HFF-Myc (cell line): ENCODE measurements at regions not wholly inside any gene's neighbourhood (a gene's known extent, or its start where the extent isn't known, plus 50 kb on each side); places are given as distances from the start of the nearest gene placed in this dataset.

Experiments
- DNase-seq: peaks from one replicate; pipeline ENCODE4 v3.0.0-alpha.2; 2011; ENCODE audit warnings: low read depth; ENCODE audit errors: extremely low read depth
- H3K4me3 ChIP-seq: replicated peaks from 2 replicates; pipeline ENCODE4 v1.5.1; 2011; ENCODE audit warnings: low read depth, mild to moderate bottlenecking, control low read depth, low read length
- CTCF ChIP-seq: IDR thresholded peaks from 2 replicates; pipeline ENCODE4 v1.5.1; 2012; ENCODE audit warnings: mild to moderate bottlenecking, low read depth, low read length, control low read depth; ENCODE audit errors: missing control alignments

DNA sequence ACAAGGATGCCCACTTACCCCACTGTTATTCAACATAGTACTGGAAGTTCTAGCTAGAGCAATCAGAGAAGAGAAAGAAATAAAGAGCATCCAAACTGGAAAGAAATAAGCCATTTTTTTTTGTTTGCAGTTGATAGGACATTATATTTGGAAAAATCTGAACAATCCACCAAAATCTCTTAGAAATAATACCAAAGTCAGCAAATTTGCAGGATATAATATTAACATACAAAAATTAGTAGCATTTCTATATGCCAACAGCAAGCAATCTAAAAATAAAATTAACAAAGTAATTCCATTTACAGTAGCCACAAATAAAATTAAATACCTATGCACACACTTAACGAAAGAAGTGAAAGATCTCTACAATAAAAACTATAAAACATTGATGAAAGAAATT, 599.3 kb downstream of the CDH9 start:
- H3K4me3 ChIP-seq, result no peak overlapping the region
- DNase-seq, result no peak
- TF ChIP-seq CTCF, result no peak

DNA sequence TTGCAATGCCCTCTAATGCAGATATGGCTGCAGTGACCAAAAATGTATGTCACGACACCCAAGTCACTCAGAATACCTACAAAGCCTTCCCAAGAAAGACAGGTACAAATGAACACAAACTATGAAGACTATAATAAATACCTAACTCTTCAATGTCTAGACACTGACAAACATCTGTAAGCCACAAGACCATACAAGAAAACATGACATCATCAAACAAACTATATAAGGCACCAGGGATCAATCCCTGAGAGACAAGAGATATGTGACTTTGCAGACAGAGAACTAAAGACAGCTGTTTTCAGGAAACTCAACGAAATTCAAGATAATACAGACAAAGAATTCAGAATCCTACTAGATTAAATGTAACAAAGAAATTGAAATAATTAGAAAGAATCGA, 603.7 kb downstream of the CDH9 start:
- no peak for TF ChIP-seq CTCF
- no peak for DNase-seq
- H3K4me3 ChIP-seq, result no peak overlapping the region

DNA sequence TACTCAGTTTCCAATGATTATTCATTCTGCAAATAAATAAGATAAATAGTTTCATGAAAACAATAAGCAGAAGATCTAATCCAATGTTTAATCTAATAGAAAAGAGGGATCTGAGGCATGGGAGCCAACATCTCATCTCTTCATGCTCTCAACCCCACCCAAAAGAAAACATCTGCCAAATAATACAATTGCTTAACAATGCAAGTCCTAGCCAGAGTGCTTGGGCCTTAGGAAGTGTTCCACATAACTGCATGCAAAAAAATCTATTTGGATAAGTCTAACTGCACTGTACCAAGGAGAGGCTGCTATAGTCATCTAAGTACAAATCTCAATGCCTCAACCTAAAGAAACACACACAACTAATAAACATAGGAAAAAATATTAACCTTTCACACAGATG, 606.0 kb downstream of the CDH9 start:
- DNase-seq, result no peak
- no peak for TF ChIP-seq CTCF
- H3K4me3 ChIP-seq, result no peak overlapping the region

- TF ChIP-seq CTCF, result no peak
- H3K4me3 ChIP-seq, result no peak overlapping the region
- DNase-seq, result no peak
These were observed 608.1 kb downstream of the CDH9 start for GRCh38 chr5:26430323-26430722.

DNA sequence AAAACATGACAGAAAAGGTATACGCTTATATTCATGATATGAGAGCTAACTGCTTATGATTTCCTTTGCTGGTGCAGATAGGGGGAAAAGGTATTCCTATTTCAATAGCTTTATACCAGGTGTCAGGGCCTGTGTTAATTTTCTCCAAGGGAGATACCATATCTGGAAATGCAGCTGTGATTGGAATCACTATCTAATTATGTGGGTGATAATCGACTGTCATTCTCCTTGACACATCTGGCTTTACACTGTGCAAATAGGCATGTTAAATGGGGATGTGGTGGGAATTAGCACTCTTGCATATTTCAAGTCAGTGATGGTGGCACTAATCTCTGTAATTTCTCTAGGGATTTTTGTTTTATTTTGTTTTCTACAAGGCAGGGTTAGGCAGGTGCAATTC, 611.1 kb downstream of the CDH9 start:
- H3K4me3 ChIP-seq, result no peak overlapping the region
- no peak for DNase-seq
- no peak for TF ChIP-seq CTCF

DNA sequence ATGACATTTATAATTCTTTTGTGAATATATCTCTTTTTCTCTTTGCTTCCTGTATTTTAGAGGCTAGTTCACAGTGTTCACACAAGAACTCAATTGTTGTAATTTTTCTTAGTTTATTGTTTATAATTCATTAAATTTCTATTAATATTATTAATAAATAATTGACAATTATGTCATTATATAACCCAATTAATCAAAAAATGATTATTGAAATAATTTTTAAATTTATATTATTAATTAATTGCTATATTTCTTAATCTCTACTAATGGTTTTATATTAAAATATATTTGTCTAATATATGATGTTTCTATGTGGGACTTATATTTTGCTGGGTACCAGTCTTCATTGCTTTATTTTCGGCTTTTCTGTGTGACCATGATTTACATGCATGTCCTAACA, 618.4 kb downstream of the CDH9 start:
- TF ChIP-seq CTCF, result no peak
- no peak for DNase-seq
- no peak overlapping the region for H3K4me3 ChIP-seq

DNA sequence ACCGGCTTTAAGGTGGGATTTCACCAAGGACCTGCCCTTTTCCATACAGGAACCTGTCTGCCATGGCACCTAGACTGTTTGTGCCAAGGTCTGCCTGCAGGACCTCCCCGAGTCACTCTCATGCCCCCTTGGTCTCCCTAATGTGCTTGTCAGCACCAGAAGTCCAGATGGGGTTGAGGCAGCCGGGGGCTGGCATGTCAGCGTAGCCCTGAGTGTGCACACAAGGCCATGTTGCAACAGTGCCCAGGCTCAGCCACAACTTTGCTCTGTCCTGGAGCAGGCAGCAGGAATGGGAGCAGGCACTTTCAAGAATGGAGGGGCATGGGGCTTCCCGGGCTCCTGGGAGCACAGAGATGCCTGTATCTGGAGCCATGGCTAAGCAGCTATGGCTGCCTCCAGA, 621.5 kb downstream of the CDH9 start:
- H3K4me3 ChIP-seq, result no peak overlapping the region
- no peak for TF ChIP-seq CTCF
- no peak for DNase-seq
